PC-9 (cell line): ENCODE measurements at regions not wholly inside any gene's neighbourhood (a gene's known extent, or its start where the extent isn't known, plus 50 kb on each side); places are given as distances from the start of the nearest gene placed in this dataset.
"Not testable (repeated sequence)": the region's sequence is repeated elsewhere in the genome, so short reads cannot be mapped to it uniquely, and the experiment has no call there.

Source experiments
- EZH2 ChIP-seq: fragments of 200-600 bp; sonication (generic); IDR thresholded peaks from 2 replicates; pipeline ENCODE4 v1.8.0; 2017; ENCODE audit warnings: antibody characterized with exemption, low read depth
- TF ChIP-seq, protein P1 (sequence below): fragments of 200-600 bp; sonication (generic); conservative IDR thresholded peaks from 2 replicates; pipeline ENCODE4 v1.6.1; 2017; ENCODE audit warnings: mixed run types, antibody characterized with exemption, mild to moderate bottlenecking, moderate library complexity

DNA sequence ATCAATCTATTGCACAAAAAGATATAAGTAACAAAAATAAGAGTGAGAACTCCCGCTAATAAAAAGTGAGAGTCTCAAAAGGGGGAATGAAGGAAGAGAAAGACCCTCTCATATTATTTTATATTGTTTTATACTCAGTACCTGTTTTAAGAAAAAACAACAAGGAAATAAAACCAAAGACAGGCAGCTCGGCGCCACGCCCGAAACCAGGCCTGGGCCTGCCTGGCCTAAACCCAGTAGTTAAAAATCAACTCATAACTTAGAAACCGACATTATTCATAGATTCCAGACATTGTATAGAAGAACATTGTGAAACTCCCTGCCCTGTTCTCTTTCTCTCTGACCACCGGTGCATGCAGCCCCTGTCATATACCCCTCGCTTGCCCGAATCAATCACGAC lies 731.8 kb downstream of the COL12A1 start:
- TF ChIP-seq, protein P1, sequence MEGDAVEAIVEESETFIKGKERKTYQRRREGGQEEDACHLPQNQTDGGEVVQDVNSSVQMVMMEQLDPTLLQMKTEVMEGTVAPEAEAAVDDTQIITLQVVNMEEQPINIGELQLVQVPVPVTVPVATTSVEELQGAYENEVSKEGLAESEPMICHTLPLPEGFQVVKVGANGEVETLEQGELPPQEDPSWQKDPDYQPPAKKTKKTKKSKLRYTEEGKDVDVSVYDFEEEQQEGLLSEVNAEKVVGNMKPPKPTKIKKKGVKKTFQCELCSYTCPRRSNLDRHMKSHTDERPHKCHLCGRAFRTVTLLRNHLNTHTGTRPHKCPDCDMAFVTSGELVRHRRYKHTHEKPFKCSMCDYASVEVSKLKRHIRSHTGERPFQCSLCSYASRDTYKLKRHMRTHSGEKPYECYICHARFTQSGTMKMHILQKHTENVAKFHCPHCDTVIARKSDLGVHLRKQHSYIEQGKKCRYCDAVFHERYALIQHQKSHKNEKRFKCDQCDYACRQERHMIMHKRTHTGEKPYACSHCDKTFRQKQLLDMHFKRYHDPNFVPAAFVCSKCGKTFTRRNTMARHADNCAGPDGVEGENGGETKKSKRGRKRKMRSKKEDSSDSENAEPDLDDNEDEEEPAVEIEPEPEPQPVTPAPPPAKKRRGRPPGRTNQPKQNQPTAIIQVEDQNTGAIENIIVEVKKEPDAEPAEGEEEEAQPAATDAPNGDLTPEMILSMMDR: not testable (repeated sequence)
- not testable (repeated sequence) for TF ChIP-seq EZH2
